ENCODE measurements at regions not wholly inside any gene's neighbourhood (a gene's known extent, or its start where the extent isn't known, plus 50 kb on each side); places are given as distances from the start of the nearest gene placed in this dataset.

GRCh38 chr13:105929505-105929904 lies 606.0 kb downstream of the EFNB2 start:
- DNase-seq = no peak
- Histone ChIP-seq H3K36me3 (replicated peaks in 1 of 2) (no peaks in the 10 kb centered on the region), H3K9me3 (replicated peaks in 1 of 3) (no peaks in the 10 kb centered on the region), H3K4me3 (no peak overlapping the region), H3K27ac (no peak overlapping the region), H3K27me3 (no peaks in the 10 kb centered on the region), H3K4me1 (replicated peaks in 1 of 2) (no peaks in the 10 kb centered on the region)
- intact Hi-C loops (cut with DNase I) = no loop called here
- no peak for TF ChIP-seq POLR2A (IDR thresholded peaks at IDR 0.05)
- TF ChIP-seq CTCF (IDR thresholded peaks at IDR 0.05) = no peak
- 74 to 84% (median 82%) methylated on average over 4 of the region's 4 CpGs for WGBS, 4 donors

- 74 to 87% (median 86%) methylated on average over 4 of the region's 4 CpGs for WGBS, 4 donors
- H3K4me3 ChIP-seq = no peak overlapping the region
- H3K36me3 ChIP-seq (replicated peaks in 1 of 2) = no peaks in the 10 kb centered on the region
- intact Hi-C loops (cut with DNase I) = no loop called here
- no peak overlapping the region for H3K27ac ChIP-seq
- DNase-seq = no peak
- H3K4me1 ChIP-seq (replicated peaks in 1 of 2) = no peaks in the 10 kb centered on the region
- TF ChIP-seq CTCF (IDR thresholded peaks at IDR 0.05) (no peak), POLR2A (IDR thresholded peaks at IDR 0.05) (no peak)
- H3K27me3 ChIP-seq = no peaks in the 10 kb centered on the region
- no peaks in the 10 kb centered on the region for H3K9me3 ChIP-seq (replicated peaks in 1 of 3)
Measured at GRCh38 chr13:105928901-105929300, 606.6 kb downstream of the EFNB2 start.

- no peaks in the 10 kb centered on the region for H3K9me3 ChIP-seq (replicated peaks in 1 of 3)
- DNase-seq = no peak
- no peaks in the 10 kb centered on the region for H3K27me3 ChIP-seq
- no peaks in the 10 kb centered on the region for H3K4me1 ChIP-seq (replicated peaks in 1 of 2)
- H3K27ac ChIP-seq = no peak overlapping the region
- intact Hi-C loops (cut with DNase I) = no loop called here
- H3K4me3 ChIP-seq = no peak overlapping the region
- 79 to 94% (median 85%) methylated on average over 1 of the region's 1 CpG for WGBS, 4 donors
- H3K36me3 ChIP-seq (replicated peaks in 1 of 2) = no peaks in the 10 kb centered on the region
- no peak for TF ChIP-seq POLR2A (IDR thresholded peaks at IDR 0.05)
Measured at GRCh38 chr13:105928048-105928447, 607.4 kb downstream of the EFNB2 start.

- DNase-seq = no peak
- intact Hi-C loops (cut with DNase I) = no loop called here
- Histone ChIP-seq H3K4me3 (no peak overlapping the region), H3K36me3 (replicated peaks in 1 of 2) (no peaks in the 10 kb centered on the region), H3K27me3 (no peaks in the 10 kb centered on the region), H3K9me3 (replicated peaks in 1 of 3) (no peaks in the 10 kb centered on the region), H3K4me1 (replicated peaks in 1 of 2) (no peaks in the 10 kb centered on the region), H3K27ac (no peak overlapping the region)
- TF ChIP-seq POLR2A (IDR thresholded peaks at IDR 0.05) (no peak), CTCF (IDR thresholded peaks at IDR 0.05) (no peak)
- 60 to 82% (median 74%) methylated on average over 2 of the region's 2 CpGs for WGBS, 4 donors
Measured at GRCh38 chr13:105925496-105925895, 610.0 kb downstream of the EFNB2 start.

GRCh38 chr13:105921711-105922110 lies 613.8 kb downstream of the EFNB2 start:
- H3K27ac ChIP-seq = no peak overlapping the region
- no peaks in the 10 kb centered on the region for H3K4me1 ChIP-seq (replicated peaks in 1 of 2)
- no peak for DNase-seq
- intact Hi-C loops (cut with DNase I) = no loop called here
- no peak overlapping the region for H3K4me3 ChIP-seq
- TF ChIP-seq POLR2A (IDR thresholded peaks at IDR 0.05) (no peak), CTCF (IDR thresholded peaks at IDR 0.05) (no peak)
- H3K36me3 ChIP-seq (replicated peaks in 1 of 2) = no peaks in the 10 kb centered on the region
- H3K9me3 ChIP-seq (replicated peaks in 1 of 3) = no peaks in the 10 kb centered on the region
- no peaks in the 10 kb centered on the region for H3K27me3 ChIP-seq
- 54 to 61% (median 57%) methylated on average over 3 of the region's 3 CpGs for WGBS, 4 donors
